Mucosa of gallbladder (tissue), 1 donor: ENCODE measurements at regions not wholly inside any gene's neighbourhood (a gene's known extent, or its start where the extent isn't known, plus 50 kb on each side); places are given as distances from the start of the nearest gene placed in this dataset.

Experiments used
- DNase-seq: peaks from one replicate; pipeline ENCODE4 v3.0.0-alpha.2; 2020; ENCODE audit warnings: low spot score
- donor health status: DM: no; HTN: no; CAD: no.

DNA sequence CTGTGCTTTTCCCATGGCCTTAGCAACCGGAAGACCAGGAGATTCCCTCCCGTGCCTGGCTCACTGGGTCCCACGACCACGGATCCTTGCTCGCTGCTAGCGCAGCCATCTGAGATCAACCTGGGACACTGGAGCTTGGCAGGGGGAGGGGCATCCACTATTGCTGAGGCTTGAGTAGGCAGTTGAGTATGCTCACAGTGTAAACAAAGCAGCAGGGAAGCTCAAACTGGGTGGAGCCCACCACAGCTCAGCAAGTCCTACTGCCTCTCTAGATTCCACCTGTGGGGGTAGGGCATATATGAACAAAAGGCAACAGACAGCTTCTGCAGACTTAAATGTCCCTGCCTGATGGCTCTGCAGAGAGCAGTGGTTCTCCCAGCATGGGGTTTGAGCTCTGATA lies 697.0 kb downstream of the SORCS1 start:
- no peak for DNase-seq

DNA sequence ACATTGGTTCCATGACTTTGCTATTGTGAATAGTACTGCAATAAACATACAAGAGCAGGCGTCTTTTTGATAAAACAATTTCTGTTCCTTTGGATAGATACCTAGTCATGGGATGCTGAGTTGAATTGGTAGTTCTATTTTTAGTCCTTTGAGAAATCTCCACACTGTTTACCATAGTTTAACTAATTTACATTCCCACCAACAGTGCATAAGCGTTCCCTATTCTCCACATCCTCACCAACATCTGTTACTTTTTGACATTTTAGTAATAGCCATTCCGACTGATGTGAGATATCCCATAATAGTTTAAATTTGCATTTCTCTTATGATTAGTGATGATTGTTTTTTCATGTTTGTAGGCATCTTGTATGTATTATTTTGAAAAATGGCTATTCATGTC lies 707.0 kb downstream of the SORCS1 start:
- DNase-seq: no peak

DNA sequence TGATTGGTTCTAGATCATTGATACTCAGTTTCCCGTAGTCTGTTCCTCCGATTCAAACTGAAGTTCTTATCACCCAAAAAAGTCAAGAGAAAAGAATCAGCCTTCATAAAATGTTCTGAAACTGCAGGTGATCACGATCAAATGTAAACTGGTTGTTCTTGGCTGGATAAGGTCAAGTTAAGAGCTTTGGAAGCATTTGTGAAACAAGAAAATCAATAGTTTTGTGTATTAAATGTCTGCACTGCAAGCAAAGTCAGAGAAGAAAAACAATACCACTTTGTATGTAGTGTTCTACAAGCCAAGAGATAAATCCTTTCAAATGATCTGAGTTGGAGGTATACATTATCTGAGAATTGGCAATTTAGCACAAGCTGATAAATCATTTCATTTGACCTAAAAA lies 710.3 kb downstream of the SORCS1 start:
- DNase-seq: no peak

DNA sequence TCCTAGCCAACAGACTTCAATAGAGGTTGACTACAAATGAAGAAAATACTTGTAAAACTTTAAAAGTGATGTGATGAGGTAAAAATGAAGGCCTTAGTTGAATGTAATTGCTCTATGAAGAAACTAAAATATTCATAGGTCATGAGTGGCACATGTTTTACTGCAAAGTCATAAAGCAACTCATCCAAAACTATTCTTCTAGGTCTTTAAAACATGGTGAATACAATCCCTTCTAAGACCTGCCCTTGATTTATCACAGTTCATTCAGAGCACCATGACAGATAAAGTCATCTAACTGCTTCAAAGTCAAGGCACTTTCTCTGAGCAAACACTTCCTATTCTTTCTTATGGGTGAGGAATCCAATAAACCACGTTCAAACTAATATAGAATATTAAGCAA lies 713.5 kb downstream of the SORCS1 start:
- no peak for DNase-seq

DNA sequence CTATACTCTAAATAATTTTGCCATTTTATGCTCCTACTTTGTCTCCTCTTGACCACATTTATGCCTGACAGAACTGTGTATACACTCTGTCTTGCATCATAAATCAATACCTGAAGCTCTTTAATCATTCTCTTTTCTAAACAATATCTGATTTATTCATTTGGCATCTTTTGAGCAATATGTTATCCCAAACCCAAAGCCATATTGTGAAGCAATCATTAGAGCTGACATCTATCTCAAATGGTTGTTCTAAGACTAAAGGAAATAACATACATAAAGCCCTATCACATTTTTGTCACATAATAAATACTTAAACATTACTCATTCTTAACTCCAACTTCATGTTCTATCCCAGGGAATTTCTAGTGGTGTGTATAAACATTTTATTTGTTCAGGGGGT lies 717.6 kb downstream of the SORCS1 start:
- no peak for DNase-seq

DNA sequence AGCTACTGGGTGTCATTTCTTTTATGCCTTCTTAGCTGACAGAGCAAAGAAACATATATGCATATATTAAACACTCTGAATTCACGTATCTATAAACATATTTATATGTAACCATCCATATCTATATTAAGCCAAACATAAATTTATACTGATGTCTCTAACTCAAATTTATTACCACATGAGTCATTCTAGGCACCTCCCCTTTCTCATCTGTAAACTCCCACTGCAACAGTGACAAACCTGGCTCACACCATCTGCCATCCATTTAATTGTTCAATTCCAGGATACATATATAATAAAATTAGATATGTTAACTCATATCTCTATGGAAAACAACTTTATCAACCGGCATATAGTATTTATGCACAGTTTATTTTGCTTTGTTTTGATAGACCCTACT lies 722.3 kb downstream of the SORCS1 start:
- DNase-seq: no peak

DNA sequence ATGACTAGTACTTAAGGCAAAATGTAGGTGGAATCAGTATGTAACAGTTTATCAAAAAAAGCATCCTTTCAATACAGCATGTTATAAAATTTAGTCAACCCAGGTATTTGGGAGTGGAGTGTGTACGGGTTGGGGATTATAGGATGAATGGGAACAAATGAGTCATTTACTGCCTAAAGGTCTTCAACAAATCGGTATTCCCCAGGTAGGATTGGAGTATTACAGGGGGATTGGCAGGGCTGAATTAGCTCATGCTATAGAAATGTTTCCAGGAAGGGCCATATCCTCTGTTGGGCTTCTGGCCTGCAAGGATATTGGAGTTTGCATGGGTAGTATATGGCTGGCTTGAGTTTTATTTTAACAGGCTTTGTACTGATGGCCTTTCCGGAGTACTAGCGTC lies 723.7 kb downstream of the SORCS1 start:
- DNase-seq: no peak

DNA sequence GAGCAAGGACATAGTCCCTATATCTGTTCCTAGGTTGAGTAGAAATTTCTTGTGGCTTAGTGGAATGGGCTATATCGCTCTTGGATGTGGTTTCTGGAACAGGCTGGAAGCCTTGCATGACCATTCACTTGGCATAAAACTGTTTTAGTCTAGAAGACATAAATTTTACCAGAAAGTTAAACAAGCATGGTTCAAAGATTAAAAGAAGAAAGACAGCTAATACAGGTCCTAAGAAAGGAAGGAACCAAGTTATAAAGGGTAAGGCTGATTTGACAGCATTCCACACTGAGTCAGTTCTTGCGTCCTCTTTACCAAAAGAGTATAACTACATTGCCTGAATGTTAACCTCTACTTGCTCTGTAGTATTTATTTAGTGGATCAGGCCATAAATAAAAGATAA lies 724.2 kb downstream of the SORCS1 start:
- DNase-seq: no peak

DNA sequence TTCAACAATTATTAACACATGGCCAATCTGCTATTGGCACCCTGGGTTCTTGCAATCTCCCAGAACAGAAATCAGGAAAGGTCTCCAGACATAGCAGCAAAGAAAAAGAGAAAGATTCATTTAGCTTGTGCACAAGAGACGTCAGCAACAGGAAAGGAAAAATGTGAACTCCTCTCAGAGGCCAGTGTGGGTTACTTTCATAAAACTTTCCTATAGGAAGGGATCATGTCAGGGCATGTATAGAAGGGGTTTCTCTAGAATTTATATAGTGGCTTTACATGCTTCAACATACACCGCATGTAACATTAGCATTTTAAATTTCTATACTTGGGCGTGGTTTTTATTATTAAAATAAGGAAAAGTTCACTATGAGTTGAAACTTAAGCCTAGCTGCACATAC lies 725.1 kb downstream of the SORCS1 start:
- no peak for DNase-seq

DNA sequence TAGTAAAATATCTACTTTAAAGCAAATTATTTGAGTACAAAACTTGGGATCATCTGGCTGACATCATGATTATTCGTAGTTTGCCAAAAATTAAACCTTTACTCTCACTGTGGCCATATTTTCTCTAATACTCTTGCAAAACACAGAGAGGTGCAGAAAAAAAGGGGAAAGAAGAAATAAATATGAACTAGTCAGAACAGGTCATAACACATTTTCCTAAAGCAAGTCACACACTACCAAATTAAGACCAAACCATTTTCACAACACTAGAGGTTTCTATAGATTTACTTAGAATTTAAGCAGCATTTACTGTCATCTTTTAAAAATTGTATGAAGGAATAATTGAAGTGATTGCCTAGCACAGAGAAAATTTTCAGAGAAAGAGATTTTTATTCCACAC lies 726.1 kb downstream of the SORCS1 start:
- no peak for DNase-seq

DNA sequence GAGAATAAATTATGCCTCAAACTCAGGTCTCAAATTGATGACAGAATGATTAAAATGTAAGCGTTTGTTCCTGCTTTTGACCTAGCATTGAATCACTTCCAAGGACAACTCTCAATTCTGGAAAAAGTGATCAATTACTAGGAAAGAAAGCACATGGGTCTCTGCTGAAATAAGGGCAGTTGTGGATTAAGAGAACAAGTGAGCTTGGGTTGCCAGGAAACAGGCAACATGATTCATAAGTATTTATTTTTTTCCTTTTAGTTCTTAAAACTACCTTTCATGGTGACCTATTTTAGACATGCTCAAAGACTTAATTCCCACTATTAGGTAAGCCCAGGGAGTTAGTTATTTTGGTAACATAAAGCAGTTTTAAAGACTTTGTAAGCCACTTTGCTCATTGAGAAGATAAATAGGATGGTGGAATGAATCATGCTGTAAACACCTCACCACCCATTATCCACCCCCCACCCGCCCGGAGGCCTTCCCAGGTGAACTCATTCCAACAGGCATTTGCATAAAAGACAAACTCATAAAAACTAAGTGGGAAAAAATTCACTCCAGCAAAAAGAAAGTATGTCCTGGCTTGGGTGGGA lies 728.3 kb downstream of the SORCS1 start:
- DNase-seq: no peak

DNA sequence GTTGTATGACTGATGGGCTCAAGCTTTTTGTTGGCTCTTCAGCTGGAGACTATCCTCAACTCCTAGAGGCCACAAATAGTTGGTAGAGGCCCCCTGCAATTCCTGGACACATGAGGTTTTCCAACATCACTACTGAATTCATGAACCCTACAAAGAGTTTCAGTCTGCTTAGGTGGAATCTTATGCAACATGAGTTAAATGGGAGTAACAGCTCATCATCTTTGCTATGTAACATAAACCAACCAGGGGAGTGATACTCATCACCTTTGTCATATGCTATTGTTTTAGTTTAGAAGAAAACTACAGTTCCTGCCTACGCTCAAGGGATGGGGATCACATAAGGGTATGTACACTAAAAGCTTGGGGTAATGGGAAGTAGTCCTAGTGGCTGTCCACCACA lies 729.4 kb downstream of the SORCS1 start:
- no peak for DNase-seq

DNA sequence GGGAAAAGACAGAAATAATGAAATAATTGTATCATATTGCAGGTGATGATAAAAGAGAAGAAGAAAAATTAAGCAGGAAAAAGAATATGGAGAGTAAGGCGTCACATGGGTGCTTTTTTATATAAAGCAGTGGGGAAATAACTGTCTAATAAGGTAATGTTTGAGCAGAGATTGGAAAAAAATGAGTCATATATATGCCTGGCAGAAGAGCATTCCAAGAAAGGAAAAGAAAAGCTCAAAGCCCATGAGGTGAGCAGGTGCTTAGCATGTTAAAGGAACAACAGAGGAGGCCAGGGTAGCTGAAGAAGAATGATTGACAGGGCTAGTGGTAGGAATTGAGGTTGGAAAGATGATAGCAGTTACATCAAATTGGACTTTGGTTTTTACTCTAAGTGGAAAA lies 739.5 kb downstream of the SORCS1 start:
- no peak for DNase-seq

DNA sequence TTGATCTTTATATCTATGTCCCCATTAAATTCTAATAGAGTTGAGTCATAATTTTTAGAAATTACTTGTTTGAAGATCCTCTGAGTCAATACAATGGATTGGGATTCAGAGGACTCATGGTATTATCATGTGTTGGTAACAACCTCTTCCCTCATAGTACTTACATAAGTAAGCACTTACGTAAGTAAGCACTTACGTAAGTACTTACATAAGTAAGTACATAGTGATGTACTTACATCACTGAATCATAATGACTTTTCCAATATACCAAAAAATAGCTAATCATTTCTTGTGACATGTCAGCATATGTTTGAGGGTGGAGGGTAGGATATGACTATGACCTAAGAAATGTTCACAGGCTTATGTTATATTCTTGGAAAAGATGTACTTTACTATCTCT lies 740.5 kb downstream of the SORCS1 start:
- no peak for DNase-seq

DNA sequence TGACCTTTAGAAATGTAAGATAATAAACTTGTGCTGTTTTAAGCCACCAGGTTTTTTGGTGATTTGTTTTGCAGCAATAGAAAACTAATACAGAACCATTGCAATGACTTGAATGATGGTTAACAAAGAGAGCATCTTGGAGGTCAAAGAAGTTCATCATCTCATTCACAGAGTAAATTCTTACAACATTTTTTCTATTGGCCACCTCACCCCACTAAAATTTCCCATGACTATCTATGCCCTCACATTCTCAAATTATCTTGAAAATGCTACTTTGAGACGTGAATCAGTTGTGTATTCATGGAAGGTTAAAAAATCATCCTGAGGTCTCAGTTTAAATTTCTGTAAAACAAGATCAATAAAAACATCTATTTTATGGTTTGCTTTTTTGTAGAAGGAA lies 754.2 kb downstream of the SORCS1 start:
- DNase-seq: no peak

DNA sequence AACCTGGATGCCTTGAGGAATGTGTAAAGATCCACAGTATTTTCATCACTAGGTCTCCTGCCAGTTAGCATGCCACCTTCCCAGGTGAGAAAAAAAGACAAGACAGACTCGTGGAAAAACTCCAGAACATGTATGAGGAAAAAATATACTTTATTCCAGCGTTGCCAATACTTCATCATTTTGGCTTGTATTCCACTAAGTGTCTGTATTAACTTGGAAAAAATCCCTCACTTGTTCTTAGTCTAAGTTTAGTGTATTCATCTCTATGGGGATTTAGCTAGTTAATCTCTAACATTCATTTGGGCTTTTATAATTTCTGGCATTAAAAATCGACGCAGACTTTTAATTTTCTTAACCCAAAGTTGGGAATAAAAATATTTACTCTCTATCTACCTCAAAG lies 759.4 kb downstream of the SORCS1 start:
- no peak for DNase-seq

DNA sequence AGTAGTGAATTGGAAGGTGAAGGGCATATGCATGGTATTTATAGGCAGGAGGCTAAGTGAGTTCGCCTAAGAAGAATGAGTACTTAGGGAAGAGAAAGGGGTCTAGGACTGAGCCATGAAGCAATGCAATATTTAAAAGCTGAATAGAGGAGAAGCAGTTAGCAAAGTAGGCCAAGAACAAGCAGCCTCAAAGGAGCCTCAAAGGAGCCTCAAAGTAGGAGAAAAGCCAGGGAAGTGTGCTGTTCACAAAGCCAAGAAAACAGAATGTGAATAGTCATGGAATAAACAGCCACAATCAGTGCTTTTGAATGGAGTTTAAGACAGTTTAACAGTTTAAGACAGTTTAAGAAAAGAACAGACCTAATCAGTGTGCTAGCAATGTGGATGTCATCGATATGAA lies 762.0 kb downstream of the SORCS1 start:
- no peak for DNase-seq

DNA sequence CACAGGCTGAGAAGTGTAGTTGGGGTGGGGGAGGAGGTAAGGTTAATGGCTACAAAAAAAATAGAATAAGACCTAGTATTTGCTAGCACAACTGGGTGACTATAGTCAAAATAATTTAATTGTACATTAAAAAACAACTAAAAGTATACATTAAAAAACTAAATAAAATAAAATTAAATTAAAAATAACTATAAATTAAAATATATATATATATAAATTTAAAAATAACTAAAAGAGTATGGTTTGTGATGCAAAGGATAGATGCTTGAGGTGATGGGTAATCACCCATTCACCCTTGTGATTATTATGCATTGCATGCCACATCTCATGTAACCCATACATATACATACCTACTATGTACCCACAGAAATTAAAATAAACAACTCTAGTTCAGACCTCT lies 762.5 kb downstream of the SORCS1 start:
- DNase-seq: no peak

DNA sequence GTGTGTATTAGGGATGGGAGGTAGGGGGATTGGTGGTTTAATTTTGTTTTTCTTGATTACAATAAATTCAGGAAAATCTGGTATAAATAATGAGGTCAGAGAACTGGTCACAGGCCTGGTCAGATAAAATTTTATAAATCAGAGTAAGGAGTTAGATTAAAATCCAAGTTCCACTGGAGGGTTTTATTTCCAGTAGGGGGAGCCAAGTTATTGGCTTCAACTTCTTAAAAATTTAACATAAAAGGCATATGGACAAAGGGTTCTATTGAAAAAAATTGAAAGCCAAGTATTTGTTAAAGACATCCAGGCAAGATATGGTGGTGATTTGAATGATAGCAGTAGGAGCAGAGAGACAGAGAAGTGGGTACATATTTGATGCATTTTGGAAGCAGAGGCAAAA lies 763.3 kb downstream of the SORCS1 start:
- no peak for DNase-seq

DNA sequence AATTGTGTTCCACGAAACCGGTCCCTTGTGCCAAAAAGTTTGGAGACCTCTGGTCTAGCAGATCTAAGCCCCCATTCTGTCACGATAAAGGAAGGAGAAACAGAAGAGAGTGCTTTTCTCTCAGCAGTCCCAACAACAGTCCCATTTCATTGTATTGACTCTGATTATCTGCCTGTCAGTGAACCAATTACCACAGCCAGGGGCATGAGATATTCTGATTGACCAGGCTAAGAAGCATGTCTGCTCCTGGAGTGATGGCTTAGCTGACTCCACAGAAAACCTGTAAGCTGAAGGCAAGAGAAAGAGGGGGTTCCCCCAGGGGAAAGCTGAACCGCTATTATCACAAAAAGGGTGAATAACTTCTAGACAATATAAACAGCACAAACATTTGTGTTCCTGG lies 765.4 kb downstream of the SORCS1 start:
- DNase-seq: no peak

DNA sequence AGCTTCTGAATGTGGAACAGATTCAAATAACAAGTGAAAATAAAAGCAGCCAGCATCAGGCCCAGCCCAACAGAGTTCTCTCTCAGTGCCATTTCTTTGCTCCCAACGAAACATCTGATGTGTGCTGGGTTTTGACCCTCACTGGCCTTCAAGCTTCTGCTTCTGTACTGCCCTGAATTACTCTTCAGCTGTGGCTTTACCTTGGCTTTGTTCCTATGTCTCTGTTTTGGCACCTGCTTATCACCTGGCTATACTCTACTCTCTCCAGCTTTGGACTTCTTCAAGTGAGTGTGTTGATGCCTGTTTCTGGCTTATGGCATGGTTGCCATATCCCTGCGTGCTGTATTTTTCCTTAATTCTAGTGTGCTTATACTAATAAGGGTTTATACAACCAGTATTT lies 768.3 kb downstream of the SORCS1 start:
- no peak for DNase-seq

DNA sequence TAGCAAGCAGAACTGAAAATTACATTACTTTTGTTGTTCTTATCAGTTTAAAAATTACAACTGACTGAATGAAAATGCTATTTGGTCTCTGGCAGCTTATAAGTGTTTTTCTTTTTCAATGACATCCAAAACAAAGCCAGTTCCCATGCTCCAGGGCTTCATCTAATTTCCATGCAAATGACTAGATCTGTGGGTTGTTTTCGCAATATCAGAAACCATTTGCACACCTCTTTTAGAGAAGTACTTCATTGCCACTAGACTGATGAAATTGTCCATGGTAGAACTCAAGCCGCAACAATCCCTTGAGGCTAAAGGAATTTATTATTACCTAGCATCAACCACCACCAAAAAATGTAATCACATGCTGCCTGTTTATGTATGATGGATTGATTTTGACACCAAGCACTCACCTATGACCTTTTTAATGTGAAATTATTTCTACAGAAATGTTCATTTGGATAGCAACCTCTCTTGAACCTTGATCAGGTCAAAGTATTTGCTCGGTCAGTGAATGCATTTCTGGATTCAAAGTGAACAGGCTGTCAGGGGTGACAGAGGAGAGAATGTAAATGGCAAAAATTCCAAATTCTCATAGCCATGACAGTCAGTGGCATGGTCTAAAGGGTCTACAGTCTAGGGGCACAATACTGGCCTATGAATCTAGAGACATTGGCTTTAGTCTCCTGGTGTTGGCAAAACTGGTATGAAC lies 769.3 kb downstream of the SORCS1 start:
- DNase-seq: no peak

DNA sequence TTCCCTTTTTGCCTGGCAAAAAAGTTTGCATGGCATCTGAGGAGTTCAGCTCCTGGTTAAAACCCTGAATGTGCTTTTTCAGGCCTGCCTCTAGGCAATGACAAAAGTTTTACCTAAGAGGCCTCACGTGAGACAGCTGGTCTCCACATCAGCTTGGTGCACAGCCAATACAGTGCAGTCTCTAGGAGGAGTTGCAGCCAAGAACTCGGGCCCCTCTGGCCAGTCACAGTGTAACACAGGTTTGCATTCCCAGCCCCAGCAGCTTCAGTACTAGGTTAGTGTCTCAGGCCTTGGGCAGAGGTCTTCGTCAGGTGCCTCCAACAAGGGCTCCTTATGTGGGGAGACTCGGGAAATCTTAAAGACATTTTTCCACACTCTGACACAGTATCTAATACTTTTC lies 771.7 kb downstream of the SORCS1 start:
- no peak for DNase-seq

DNA sequence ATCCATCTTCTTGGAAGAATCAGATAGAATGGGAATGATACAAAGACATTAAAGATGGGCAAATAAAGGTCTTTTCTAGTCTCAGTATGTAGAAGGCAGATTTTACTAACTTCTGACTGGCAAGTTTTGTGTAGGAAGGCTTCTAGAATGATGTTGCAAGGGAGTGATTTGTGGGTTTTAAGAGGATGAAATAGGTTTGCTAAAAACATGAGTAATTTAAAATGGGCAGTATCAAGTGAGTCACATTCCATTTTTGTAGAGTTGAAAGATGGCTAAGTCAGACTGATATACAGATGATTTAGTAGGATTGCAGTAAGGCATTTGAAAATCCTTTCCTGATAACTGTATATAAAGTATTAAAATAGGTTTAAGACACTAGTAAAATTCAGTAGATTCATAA lies 777.4 kb downstream of the SORCS1 start:
- no peak for DNase-seq
